ENCODE measurements at regions not wholly inside any gene's neighbourhood (a gene's known extent, or its start where the extent isn't known, plus 50 kb on each side); places are given as distances from the start of the nearest gene placed in this dataset.

- H3K4me3 ChIP-seq = no peak overlapping the region
- in situ Hi-C loops (cut with MboI; ENCODE audit: low pct_ligation_motif_present in 1 of 4, low pct_unique_long_range_greater_than_20kb in 1 of 4, low sequenced_read_pairs in 3 of 4) = no loop called here
- intact Hi-C loops (cut with DNase I; ENCODE audit: low total_unique reads) = no loop called here
Measured at GRCh38 chr14:27072589-27072988, 474.8 kb upstream of the NOVA1 start.

GRCh38 chr14:27075503-27075902, 477.7 kb upstream of the NOVA1 start:
- Histone ChIP-seq H3K27ac (no peak overlapping the region), H3K9me3 (no peaks in the 10 kb centered on the region), H3K4me1 (no peaks in the 10 kb centered on the region), H3K4me3 (no peak overlapping the region), H3K36me3 (no peaks in the 10 kb centered on the region), H3K27me3 (no peaks in the 10 kb centered on the region)
- in situ Hi-C loops (cut with MboI; ENCODE audit: low pct_ligation_motif_present in 1 of 4, low pct_unique_long_range_greater_than_20kb in 1 of 4, low sequenced_read_pairs in 3 of 4) = no loop called here
- no peak for DNase-seq
- WGBS, 2 donors (ENCODE audit: low coverage in 1 of 2) = 84 to 88% methylated on average over 1 of the region's 1 CpG
- no peak for TF ChIP-seq POLR2AphosphoS5 (IDR thresholded peaks at IDR 0.05)
- TF ChIP-seq POLR2A (IDR thresholded peaks at IDR 0.05) = no peak
- no peak for TF ChIP-seq EP300 (IDR thresholded peaks at IDR 0.05; ENCODE audit: low read depth)
- TF ChIP-seq CTCF (IDR thresholded peaks at IDR 0.05) = no peak
- intact Hi-C loops (cut with DNase I; ENCODE audit: low total_unique reads) = no loop called here

More at GRCh38 chr14:27072589-27072988, 474.8 kb upstream of the NOVA1 start:
- no peak overlapping the region for H3K27ac ChIP-seq
- no peaks in the 10 kb centered on the region for H3K27me3 ChIP-seq
- no peak for DNase-seq
- no peaks in the 10 kb centered on the region for H3K9me3 ChIP-seq
- H3K4me1 ChIP-seq = no peaks in the 10 kb centered on the region
- H3K36me3 ChIP-seq = no peaks in the 10 kb centered on the region
- WGBS, 2 donors (ENCODE audit: low coverage in 1 of 2) = 60 to 61% methylated on average over 5 of the region's 5 CpGs
- TF ChIP-seq POLR2A (IDR thresholded peaks at IDR 0.05) (no peak), POLR2AphosphoS5 (IDR thresholded peaks at IDR 0.05) (no peak), CTCF (IDR thresholded peaks at IDR 0.05) (no peak), EP300 (IDR thresholded peaks at IDR 0.05; ENCODE audit: low read depth) (no peak)

GRCh38 chr14:27077214-27077613, 479.4 kb upstream of the NOVA1 start:
- Histone ChIP-seq H3K27me3 (no peaks in the 10 kb centered on the region), H3K4me3 (no peak overlapping the region), H3K9me3 (no peaks in the 10 kb centered on the region), H3K36me3 (no peaks in the 10 kb centered on the region), H3K27ac (no peak overlapping the region), H3K4me1 (no peaks in the 10 kb centered on the region)
- no peak for DNase-seq
- in situ Hi-C loops (cut with MboI; ENCODE audit: low pct_ligation_motif_present in 1 of 4, low pct_unique_long_range_greater_than_20kb in 1 of 4, low sequenced_read_pairs in 3 of 4) (no loop called here), intact Hi-C loops (cut with DNase I; ENCODE audit: low total_unique reads) (no loop called here)
- TF ChIP-seq POLR2A (IDR thresholded peaks at IDR 0.05) (no peak), CTCF (IDR thresholded peaks at IDR 0.05) (no peak), POLR2AphosphoS5 (IDR thresholded peaks at IDR 0.05) (no peak), EP300 (IDR thresholded peaks at IDR 0.05; ENCODE audit: low read depth) (no peak)
- 69 to 92% methylated on average over 1 of the region's 1 CpG for WGBS, 2 donors (ENCODE audit: low coverage in 1 of 2)

- intact Hi-C loops (cut with DNase I; ENCODE audit: low total_unique reads) = no loop called here
- H3K27ac ChIP-seq = no peak overlapping the region
- no peak overlapping the region for H3K4me3 ChIP-seq
- no peaks in the 10 kb centered on the region for H3K9me3 ChIP-seq
- H3K36me3 ChIP-seq = no peaks in the 10 kb centered on the region
- in situ Hi-C loops (cut with MboI; ENCODE audit: low pct_ligation_motif_present in 1 of 4, low pct_unique_long_range_greater_than_20kb in 1 of 4, low sequenced_read_pairs in 3 of 4) = no loop called here
- H3K27me3 ChIP-seq = no peaks in the 10 kb centered on the region
- 14% methylated on average over 2 of the region's 2 CpGs; no CpG with 5 or more reads in 1 of the 2 donors for WGBS, 2 donors (ENCODE audit: low coverage in 1 of 2)
- no peak for DNase-seq
- no peaks in the 10 kb centered on the region for H3K4me1 ChIP-seq
- TF ChIP-seq EP300 (IDR thresholded peaks at IDR 0.05; ENCODE audit: low read depth) = no peak
- TF ChIP-seq CTCF (IDR thresholded peaks at IDR 0.05) = no peak
- no peak for TF ChIP-seq POLR2AphosphoS5 (IDR thresholded peaks at IDR 0.05)
- TF ChIP-seq POLR2A (IDR thresholded peaks at IDR 0.05) = no peak
Measured at GRCh38 chr14:27077710-27078109, 479.9 kb upstream of the NOVA1 start.
